ENCODE measurements at regions not wholly inside any gene's neighbourhood (a gene's known extent, or its start where the extent isn't known, plus 50 kb on each side); places are given as distances from the start of the nearest gene placed in this dataset.
"Not testable (repeated sequence)": the region's sequence is repeated elsewhere in the genome, so short reads cannot be mapped to it uniquely, and the experiment has no call there.

DNA sequence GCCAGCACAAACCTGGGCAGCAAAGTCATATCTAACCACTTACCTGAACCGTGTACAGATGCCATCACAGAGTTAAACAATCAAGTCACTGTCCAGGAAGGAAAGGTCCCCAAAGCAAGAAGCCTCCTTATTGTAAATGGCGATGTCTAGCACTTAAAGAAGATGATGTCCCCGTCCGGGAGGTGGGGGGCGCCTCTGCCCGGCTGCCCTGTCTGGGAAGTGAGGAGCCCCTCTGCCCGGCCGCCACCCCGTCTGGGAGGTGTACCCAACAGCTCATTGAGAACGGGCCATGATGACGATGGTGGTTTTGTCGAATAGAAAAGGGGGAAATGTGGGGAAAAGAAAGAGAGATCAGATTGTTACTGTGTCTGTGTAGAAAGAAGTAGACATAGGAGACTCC lies 231.9 kb downstream of the SLITRK2 start:
- no CpG with 5 or more reads among the region's 12 CpGs for WGBS (ENCODE audit: low lambda C conversion rate)
- H2AFZ ChIP-seq (ENCODE audit: low read length); FAIRE-seq; H3K4me3 ChIP-seq (replicated peaks in 1 of 3; ENCODE audit: insufficient read depth in 1 of 3, low read depth in 2 of 3, low read length in 3 of 3); H3K27ac ChIP-seq (ENCODE audit: extremely low read length, insufficient read depth, low read length); H4K20me1 ChIP-seq (ENCODE audit: insufficient read depth, low read length); H3K4me2 ChIP-seq (ENCODE audit: low read depth, low read length); POLR2A ChIA-PET; BruUV-seq (replicated peaks); CTCF ChIA-PET (ENCODE audit: low intra/inter-chr PET ratio, low total read pairs); H3K9ac ChIP-seq (ENCODE audit: insufficient read depth, low read depth, low read length); H3K79me2 ChIP-seq (ENCODE audit: insufficient read depth, low read length); H3K27me3 ChIP-seq (ENCODE audit: control insufficient read depth in 1 of 2, insufficient read depth in 2 of 2, low read length in 2 of 2); DNase-seq (ENCODE audit: low spot score); H3K4me1 ChIP-seq (ENCODE audit: insufficient read depth, low read length); H3K36me3 ChIP-seq (replicated peaks in 1 of 2; ENCODE audit: control insufficient read depth in 1 of 2, insufficient read depth in 2 of 2, low read length in 2 of 2); ATAC-seq; intact Hi-C loops (cut with micrococcal nuclease; ENCODE audit: unreplicated experiment); in situ Hi-C loops (cut with HindIII; ENCODE audit: extremely low pct_ligation_motif_present, low pct_unique_long_range_greater_than_20kb): not testable (repeated sequence)
- peaks cover 30% of the 10 kb centered on the region; the same call in 1 of the 2 replicates for H3K9me3 ChIP-seq (ENCODE audit: low read length)

DNA sequence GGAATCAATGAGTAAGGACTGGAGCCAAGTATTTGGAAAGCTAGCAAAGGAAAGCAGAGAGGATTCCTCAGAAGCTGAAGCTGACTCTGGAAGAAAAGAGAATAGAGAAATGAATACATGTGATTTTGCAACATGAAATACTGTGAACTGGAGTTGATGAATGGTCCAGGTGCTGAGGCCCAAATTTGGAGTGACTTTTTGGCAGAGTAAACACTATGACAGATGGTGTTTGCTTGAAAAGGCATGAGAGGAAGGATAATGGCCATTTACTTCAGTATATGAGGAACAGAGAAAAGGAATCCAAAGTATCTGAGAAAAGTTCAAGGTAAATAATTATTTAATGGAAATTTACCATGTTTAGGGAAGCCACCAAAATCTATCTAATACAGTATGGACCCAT lies 236.7 kb downstream of the SLITRK2 start:
- peaks cover 44% of the 10 kb centered on the region for H3K9me3 ChIP-seq (ENCODE audit: low read length)
- TF ChIP-seq PAXIP1 (CRISPR knock-in tag; conservative IDR thresholded peaks at IDR 0.05) (no peak), RFX1 (IDR thresholded peaks at IDR 0.05) (no peak), TARDBP (CRISPR knock-in tag; IDR thresholded peaks at IDR 0.05) (no peak), ELF1 (CRISPR knock-in tag; IDR thresholded peaks at IDR 0.05) (no peak), HDAC6 (IDR thresholded peaks at IDR 0.05; ENCODE audit: low read depth, low read length) (no peak), ZNF232 (CRISPR knock-in tag; IDR thresholded peaks at IDR 0.05; ENCODE audit: borderline replicate concordance) (no peak), ZSCAN22 (CRISPR knock-in tag; IDR thresholded peaks at IDR 0.05) (no peak), ZNF160 (CRISPR knock-in tag; IDR thresholded peaks at IDR 0.05) (no peak), PCBP1 (IDR thresholded peaks at IDR 0.05; ENCODE audit: borderline replicate concordance, low read depth, low read length) (no peak), SETDB1 (CRISPR knock-in tag; IDR thresholded peaks at IDR 0.05; ENCODE audit: borderline replicate concordance) (no peak), PAWR (CRISPR knock-in tag; IDR thresholded peaks at IDR 0.05; ENCODE audit: borderline replicate concordance) (no peak), SOX6 (IDR thresholded peaks at IDR 0.05) (no peak), SOX6 (CRISPR knock-in tag; IDR thresholded peaks at IDR 0.05) (no peak), TBX2 (CRISPR knock-in tag; IDR thresholded peaks at IDR 0.05; ENCODE audit: borderline replicate concordance) (no peak), ZFP82 (CRISPR knock-in tag; IDR thresholded peaks at IDR 0.05; ENCODE audit: borderline replicate concordance) (no peak), IKZF4 (CRISPR knock-in tag; IDR thresholded peaks at IDR 0.05; ENCODE audit: borderline replicate concordance, low read depth, not compliant biosample characterization) (no peak), RBM39 (IDR thresholded peaks at IDR 0.05; ENCODE audit: low read depth, low read length, poor library complexity, severe bottlenecking) (no peak), CHD4 (IDR thresholded peaks at IDR 0.05; ENCODE audit: borderline replicate concordance, low read length) (no peak), ZFP41 (CRISPR knock-in tag; IDR thresholded peaks at IDR 0.05; ENCODE audit: borderline replicate concordance) (no peak)
- DNase-seq (ENCODE audit: low spot score) (no peak), ATAC-seq (no peak), FAIRE-seq (no peak)
- intact Hi-C loops (cut with micrococcal nuclease; ENCODE audit: unreplicated experiment) (no loop called here), in situ Hi-C loops (cut with HindIII; ENCODE audit: extremely low pct_ligation_motif_present, low pct_unique_long_range_greater_than_20kb) (no loop called here)
- ChIA-PET POLR2A (no interaction called here), CTCF (ENCODE audit: low intra/inter-chr PET ratio, low total read pairs) (no interaction called here)
- no peak overlapping the region for H2AFZ ChIP-seq (ENCODE audit: low read length)
- H4K20me1 ChIP-seq (ENCODE audit: insufficient read depth, low read length): no peaks in the 10 kb centered on the region
- no peak overlapping the region for H3K4me3 ChIP-seq (replicated peaks in 1 of 3; ENCODE audit: insufficient read depth in 1 of 3, low read depth in 2 of 3, low read length in 3 of 3)
- H3K9ac ChIP-seq (ENCODE audit: insufficient read depth, low read depth, low read length): no peak overlapping the region
- BruUV-seq (replicated peaks): no TSS peak
- H3K79me2 ChIP-seq (ENCODE audit: insufficient read depth, low read length): no peaks in the 10 kb centered on the region
- H3K4me2 ChIP-seq (ENCODE audit: low read depth, low read length): no peak overlapping the region
- H3K4me1 ChIP-seq (ENCODE audit: insufficient read depth, low read length): no peaks in the 10 kb centered on the region
- no peaks in the 10 kb centered on the region for H3K36me3 ChIP-seq (replicated peaks in 1 of 2; ENCODE audit: control insufficient read depth in 1 of 2, insufficient read depth in 2 of 2, low read length in 2 of 2)
- H3K27ac ChIP-seq (ENCODE audit: extremely low read length, insufficient read depth, low read length): no peak overlapping the region
- no peaks in the 10 kb centered on the region for H3K27me3 ChIP-seq (ENCODE audit: control insufficient read depth in 1 of 2, insufficient read depth in 2 of 2, low read length in 2 of 2)
